ENCODE measurements at regions not wholly inside any gene's neighbourhood (a gene's known extent, or its start where the extent isn't known, plus 50 kb on each side); places are given as distances from the start of the nearest gene placed in this dataset.

GRCh38 chr3:190197346-190197763 lies 76.7 kb upstream of the P3H2 start:
- intact Hi-C loops (cut with DNase I; ENCODE audit: low total_unique reads): no loop called here
- H3K36me3 ChIP-seq: no peaks in the 10 kb centered on the region

GRCh38 chr3:190194506-190194905 lies 73.8 kb upstream of the P3H2 start:
- no peaks in the 10 kb centered on the region for H3K36me3 ChIP-seq
- H3K27ac ChIP-seq: no peak overlapping the region
- no peaks in the 10 kb centered on the region for H3K9me3 ChIP-seq
- no peak for TF ChIP-seq CTCF (IDR thresholded peaks at IDR 0.05)
- TF ChIP-seq POLR2A (IDR thresholded peaks at IDR 0.05): no peak
- no peak for DNase-seq
- no peaks in the 10 kb centered on the region for H3K4me1 ChIP-seq
- no peak overlapping the region for H3K4me3 ChIP-seq
- H3K27me3 ChIP-seq: no peaks in the 10 kb centered on the region
- intact Hi-C loops (cut with DNase I; ENCODE audit: low total_unique reads): no loop called here

More at GRCh38 chr3:190197346-190197763, 76.7 kb upstream of the P3H2 start:
- TF ChIP-seq CTCF (IDR thresholded peaks at IDR 0.05): no peak
- TF ChIP-seq POLR2A (IDR thresholded peaks at IDR 0.05): no peak
- DNase-seq: no peak
- no peaks in the 10 kb centered on the region for H3K27me3 ChIP-seq
- H3K4me3 ChIP-seq: no peak overlapping the region
- H3K9me3 ChIP-seq: no peaks in the 10 kb centered on the region
- H3K4me1 ChIP-seq: no peaks in the 10 kb centered on the region
- no peak overlapping the region for H3K27ac ChIP-seq

- intact Hi-C loops (cut with DNase I; ENCODE audit: low total_unique reads): no loop called here
- TF ChIP-seq POLR2A (IDR thresholded peaks at IDR 0.05): no peak
- TF ChIP-seq CTCF (IDR thresholded peaks at IDR 0.05): no peak
Measured at GRCh38 chr3:190193210-190193609, 72.5 kb upstream of the P3H2 start.

GRCh38 chr3:190192739-190193138 lies 72.0 kb upstream of the P3H2 start:
- Histone ChIP-seq H3K4me3 (no peak overlapping the region), H3K4me1 (no peaks in the 10 kb centered on the region), H3K27ac (no peak overlapping the region), H3K27me3 (no peaks in the 10 kb centered on the region), H3K36me3 (no peaks in the 10 kb centered on the region), H3K9me3 (no peaks in the 10 kb centered on the region)
- intact Hi-C loops (cut with DNase I; ENCODE audit: low total_unique reads): no loop called here
- no peak for TF ChIP-seq CTCF (IDR thresholded peaks at IDR 0.05)
- no peak for TF ChIP-seq POLR2A (IDR thresholded peaks at IDR 0.05)
- DNase-seq: no peak

More at GRCh38 chr3:190193210-190193609, 72.5 kb upstream of the P3H2 start:
- Histone ChIP-seq H3K36me3 (no peaks in the 10 kb centered on the region), H3K27me3 (no peaks in the 10 kb centered on the region), H3K4me3 (no peak overlapping the region), H3K27ac (no peak overlapping the region), H3K4me1 (no peaks in the 10 kb centered on the region), H3K9me3 (no peaks in the 10 kb centered on the region)
- DNase-seq: no peak

- no peaks in the 10 kb centered on the region for H3K4me1 ChIP-seq
- no peak overlapping the region for H3K27ac ChIP-seq
- no peaks in the 10 kb centered on the region for H3K9me3 ChIP-seq
- H3K4me3 ChIP-seq: no peak overlapping the region
- DNase-seq: no peak
- no peak for TF ChIP-seq POLR2A (IDR thresholded peaks at IDR 0.05)
- no peak for TF ChIP-seq CTCF (IDR thresholded peaks at IDR 0.05)
- intact Hi-C loops (cut with DNase I; ENCODE audit: low total_unique reads): no loop called here
- H3K36me3 ChIP-seq: no peaks in the 10 kb centered on the region
- no peaks in the 10 kb centered on the region for H3K27me3 ChIP-seq
Measured at GRCh38 chr3:190192087-190192486, 71.4 kb upstream of the P3H2 start.
